ENCODE measurements at regions not wholly inside any gene's neighbourhood (a gene's known extent, or its start where the extent isn't known, plus 50 kb on each side); places are given as distances from the start of the nearest gene placed in this dataset.
"Not testable (repeated sequence)": the region's sequence is repeated elsewhere in the genome, so short reads cannot be mapped to it uniquely, and the experiment has no call there.

DNA sequence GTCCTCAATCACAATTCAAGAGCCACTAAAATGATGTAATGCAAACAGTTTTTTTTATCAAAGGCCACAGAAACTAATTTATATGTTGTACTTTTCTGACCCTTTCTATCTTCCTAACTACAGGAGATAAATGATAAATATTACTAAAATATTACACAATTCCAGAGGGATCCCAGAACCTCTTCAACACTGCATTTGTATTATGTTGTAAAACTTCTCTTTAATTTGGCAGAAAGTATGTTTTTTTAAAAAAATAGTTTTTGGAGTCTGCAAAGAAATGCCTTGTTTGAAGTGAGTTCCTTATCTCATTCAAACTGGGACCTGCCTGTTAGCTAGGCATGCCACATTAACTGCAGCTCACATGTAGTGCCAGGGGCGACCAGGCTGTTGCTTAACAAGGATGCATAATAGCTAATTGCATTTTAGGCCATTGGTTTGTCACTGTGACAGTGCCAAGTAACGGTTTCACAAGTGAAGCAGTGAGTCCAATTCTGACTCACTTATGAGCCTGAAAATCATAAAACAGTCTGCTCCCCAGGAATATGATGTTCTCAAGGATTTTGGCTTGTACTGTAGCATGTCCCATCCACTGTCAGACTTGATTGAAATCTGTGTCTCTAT lies 266.9 kb downstream of the KTN1 start:
- no peak for DNase-seq (ENCODE audit: low read depth in 2 of 2)

DNA sequence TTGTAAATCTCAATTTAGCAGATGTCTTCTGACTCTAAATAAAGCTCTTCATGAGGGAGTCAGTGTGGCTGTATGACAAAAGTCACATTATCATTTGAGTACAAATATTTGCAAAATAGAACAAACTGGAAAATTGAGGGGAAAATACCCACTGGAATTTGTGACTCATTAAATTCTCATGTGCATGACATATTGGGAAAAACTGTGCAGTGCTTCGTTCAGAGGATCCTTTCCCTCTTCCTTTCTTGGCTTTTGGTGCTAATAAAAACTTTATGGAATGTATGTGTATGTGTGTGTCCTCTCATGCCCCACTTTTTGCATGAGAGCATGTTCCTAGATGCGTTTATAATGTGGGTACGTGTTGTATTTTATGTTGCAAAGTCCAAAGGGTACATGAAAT lies 267.8 kb downstream of the KTN1 start:
- DNase-seq (ENCODE audit: low read depth in 2 of 2): no peak

DNA sequence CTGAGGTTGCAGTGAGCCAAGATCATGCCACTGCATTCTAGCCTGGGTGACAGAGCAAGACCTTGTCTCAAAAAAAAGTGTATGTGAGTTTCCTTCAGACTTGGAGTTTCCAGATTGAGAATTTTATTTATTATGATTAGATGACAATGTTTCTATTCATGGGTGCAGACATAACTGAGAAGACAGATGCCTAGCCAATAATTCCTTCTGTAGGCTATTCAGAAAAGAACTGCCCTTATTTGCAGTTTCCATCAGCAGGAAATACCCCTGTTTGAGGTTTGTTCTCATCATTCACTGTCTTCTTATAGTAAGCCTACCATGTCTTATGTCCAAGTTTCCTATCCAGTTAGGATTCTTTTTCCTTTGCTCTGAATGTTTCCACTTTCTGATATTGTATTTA lies 269.0 kb downstream of the KTN1 start:
- DNase-seq (ENCODE audit: low read depth in 2 of 2): no peak

DNA sequence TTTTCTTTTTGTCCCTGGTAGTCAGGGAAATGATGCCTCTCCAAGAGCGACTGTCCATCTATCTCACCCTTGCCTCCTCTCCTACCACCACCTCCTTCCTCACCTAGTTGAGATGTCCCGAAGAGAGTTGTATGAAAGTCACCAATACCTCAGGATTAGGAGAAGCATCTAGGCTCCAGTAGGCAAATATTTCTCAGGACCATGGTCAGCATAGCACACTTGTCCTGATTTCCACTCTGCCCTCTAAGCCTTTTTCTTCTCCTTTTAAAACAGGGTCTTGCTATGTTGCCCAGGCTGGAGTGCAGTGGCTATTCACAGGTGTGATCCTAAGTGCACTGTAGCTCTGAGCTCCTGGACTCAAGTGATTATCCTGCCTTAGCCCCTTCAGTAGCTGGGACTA lies 268.4 kb upstream of the PELI2 start:
- no peak for DNase-seq (ENCODE audit: low read depth in 2 of 2)

DNA sequence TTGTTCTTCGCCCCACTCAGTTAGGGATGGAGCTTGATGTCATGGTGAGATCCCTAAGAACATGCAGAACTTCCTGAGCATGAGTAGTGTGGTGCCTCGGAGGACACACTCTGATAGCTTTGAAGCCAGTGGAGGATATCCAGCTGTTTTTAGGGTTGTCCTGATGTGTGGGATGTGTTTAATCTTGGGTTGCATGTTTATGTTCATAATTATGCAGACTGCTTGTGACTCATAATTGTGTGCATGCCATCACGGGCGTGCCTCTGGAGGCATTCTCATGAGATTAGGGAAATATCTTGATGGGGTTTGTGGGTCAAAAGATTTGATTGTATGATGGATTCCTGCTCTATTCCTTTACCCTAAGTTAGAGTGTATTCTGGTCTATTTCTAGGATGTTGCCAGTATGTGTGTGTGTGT lies 267.4 kb upstream of the PELI2 start:
- DNase-seq (ENCODE audit: low read depth in 2 of 2): no peak

DNA sequence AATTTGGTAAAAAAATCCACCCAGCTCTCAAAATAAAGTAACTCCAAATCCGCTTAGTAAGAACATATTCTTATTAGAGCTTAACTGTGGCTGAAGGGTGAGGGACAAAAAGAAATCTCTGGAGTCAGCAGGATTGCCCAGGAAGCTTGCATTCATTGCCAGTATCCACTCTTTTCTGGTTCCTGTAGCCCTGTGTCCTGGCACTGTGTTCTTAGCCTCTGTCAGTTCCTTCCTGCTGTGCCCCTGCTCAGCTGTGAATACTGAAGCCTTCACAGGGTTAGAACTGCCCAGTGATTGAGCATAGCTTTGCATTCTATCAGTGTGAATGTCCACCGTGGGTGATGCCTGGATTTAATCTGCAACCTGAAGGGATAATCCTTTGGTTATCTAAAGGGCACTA lies 266.9 kb upstream of the PELI2 start:
- no peak for DNase-seq (ENCODE audit: low read depth in 2 of 2)

DNA sequence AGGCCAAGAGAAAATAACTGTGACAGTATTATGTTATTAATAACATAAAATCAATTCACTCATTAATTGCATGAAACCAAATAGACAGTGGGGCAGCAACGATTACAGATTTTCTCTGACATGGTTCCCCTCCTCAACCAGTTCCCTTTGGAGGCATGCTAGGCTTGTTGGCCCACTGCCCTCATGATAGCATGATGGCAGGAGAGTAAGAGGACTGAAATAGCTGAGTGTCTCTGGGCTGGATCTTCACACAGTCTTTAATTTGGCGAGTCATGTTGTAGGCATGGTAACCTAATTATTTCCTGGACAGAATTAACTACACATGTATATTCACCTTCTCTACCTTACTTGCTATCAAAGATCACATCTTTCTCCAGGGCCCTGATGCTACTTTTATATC lies 266.2 kb upstream of the PELI2 start:
- DNase-seq (ENCODE audit: low read depth in 2 of 2): no peak

DNA sequence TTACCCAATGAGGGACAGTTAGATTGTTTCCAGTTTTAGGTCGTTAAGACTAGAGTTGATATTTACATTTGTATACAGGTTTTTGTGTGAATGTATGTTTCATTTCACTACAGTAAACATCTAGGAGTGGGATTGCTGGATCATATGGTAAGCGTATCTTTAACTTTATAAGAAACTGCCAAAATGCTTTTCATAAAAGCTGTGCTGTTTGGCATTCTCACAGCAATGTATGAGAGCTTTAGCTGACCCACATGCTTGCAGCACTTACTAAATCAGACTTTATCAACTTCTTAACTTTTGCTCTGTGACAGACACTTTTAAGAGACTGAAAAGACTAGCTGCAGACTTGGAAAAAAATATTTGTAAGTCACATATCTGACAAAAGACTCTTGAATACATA lies 262.5 kb upstream of the PELI2 start:
- no peak for DNase-seq (ENCODE audit: low read depth in 2 of 2)

DNA sequence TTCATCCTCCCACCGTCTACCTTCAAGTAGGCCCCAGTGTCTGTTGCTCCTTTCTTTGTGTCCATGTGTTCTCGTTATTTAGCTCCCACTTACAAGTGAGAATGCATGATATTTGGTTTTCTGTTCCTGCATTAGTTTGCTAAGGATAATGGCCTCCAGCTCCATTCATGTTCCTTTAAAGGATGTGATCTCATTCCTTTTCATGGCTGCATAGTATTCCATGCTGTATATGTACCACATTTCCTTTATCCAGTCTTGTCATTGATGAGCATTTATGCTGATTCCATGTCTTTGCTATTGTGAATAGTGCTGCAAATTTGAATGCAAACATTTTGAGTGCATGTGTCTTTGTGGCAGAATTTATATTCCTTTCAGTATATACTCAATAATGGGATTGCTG lies 259.6 kb upstream of the PELI2 start:
- no peak for DNase-seq (ENCODE audit: low read depth in 2 of 2)

DNA sequence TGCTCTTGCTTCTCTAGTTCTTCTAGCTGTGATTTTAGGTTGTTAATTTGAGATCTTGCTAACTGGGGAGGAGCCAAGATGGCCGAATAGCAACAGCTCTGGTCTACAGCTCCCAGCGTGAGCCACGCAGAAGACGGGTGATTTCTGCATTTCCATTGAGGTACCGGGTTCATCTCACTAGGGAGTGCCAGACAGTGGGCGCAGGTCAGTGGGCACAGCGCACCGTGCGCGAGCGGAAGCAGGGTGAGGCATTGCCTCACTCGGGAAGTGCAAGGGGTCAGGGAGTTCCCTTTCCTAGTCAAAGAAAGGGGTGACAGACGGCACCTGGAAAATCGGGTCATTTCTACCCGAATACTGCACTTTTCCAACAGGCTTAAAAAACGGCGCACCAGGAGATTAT lies 256.6 kb upstream of the PELI2 start:
- DNase-seq (ENCODE audit: low read depth in 2 of 2): not testable (repeated sequence)

DNA sequence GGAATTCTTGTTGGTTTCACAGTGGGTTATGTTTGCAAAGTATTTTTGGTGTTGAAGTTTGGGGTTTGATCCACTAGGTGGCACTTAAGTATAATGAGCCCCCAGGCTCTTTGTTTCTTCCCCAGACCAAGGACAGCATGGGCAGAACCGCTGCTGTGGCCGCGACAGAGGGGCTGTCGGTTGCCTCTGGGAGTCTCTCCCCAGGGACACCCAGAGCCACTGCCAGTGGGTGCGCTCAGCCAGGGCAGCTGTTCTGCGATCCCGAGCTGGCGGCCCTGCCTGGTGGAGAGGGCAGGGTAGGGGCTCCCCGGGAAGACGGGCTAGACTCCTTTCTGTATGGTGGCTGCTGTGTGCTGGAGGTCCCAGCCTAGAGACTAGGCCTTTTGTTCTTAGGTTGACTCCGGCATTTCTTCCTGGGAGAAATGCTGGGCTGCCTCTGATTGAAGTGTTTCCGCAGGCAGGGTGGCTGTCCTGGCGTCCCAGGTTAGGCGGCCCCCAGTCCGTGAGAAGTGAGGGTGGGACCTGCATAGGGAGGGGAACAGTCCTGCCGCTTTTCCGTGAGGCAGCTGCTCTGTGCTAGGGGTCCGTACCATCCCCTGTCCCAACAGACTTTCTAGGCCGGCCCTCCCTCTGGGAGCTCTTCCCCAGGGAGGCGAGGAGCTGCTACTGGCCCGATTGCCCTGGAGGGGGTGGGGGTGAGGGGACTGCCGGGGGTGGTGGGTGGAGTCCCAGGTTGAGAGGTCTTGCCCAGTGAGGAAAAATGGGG lies 253.1 kb upstream of the PELI2 start:
- no peak for DNase-seq (ENCODE audit: low read depth in 2 of 2)

DNA sequence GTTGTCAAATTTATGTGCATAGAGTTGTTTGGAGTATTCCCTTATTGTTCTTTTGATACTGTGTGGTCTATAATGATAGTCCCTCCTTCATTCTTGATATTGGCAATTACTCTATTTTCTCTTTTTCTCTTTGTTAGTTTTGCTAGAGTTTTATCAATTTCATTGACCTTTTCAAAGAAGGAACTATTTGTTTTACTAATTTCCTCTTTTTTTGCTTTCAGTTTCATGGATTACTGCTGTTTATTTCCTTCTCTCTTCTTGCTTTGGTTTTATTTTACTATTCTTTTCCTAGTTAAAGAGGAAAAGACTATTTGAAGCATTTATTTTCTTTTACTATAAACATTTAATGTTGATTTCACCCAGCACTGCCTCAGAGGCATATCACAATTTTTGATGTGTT lies 250.9 kb upstream of the PELI2 start:
- DNase-seq (ENCODE audit: low read depth in 2 of 2): no peak

DNA sequence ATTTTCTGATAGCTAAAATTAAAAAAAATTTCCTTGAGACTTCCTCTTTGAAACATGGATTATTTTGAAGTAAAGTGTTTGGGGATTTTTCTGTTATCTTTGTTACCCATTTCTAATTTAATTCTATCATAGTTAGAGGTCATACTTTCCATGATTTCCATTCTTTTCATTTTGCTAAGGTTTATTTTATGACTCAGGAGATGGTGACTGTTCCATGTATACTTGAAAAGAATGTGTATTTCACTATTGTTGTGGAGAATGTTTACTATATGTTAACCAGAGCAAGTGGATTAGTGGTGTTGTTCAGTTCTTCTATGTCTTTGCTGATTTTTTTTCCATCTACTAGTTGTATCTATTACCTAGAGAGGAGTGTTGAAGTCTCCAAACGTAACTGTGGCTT lies 250.5 kb upstream of the PELI2 start:
- DNase-seq (ENCODE audit: low read depth in 2 of 2): no peak

DNA sequence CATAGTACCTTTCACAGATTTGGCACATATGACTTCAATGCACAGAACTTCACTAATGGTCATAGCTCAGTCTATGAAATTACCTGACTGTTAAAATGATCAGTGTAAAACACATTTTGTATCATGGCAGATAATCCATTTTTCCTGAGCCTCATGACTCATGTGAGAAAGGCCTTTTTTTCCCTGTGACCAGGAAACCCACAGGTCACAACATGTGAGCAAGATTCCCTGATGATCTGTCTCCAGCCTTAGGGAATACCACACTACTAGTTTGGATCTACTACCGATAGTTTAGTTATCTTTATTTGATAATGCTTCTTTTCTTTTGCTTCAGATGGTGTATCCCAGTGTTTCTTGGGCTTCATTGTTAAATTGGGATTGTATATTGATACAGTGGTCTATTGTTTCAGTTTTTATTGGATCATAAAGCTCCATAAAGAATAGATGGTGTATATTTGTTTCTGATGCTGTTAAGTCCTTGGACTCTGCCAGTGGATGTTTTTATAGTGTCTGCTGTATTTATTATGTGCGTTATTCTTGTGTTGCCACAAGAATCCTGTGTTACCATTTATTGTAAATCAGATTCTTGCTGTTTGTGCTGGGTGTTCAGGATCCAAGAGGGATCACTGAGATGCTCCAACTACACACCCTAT lies 248.7 kb upstream of the PELI2 start:
- DNase-seq (ENCODE audit: low read depth in 2 of 2): no peak

DNA sequence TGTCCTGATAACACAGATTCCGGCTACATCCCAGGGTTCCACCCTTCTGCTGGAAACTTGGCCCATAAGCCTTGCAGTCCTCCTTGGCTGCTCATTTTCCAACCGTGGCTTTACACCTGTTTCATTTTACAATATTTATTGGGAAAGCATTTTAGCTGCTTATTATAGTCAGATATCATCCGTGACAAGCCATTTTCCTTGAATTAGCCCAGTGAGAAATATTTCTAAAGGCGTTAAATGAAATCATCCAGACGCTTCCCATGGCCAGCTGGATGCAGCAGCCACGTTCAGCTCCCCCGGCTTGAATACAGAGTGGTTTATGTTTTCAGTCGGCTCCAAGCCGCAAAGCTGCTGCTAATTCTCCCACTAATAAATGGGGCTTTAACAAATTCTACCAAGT lies 245.0 kb upstream of the PELI2 start:
- no peak for DNase-seq (ENCODE audit: low read depth in 2 of 2)

DNA sequence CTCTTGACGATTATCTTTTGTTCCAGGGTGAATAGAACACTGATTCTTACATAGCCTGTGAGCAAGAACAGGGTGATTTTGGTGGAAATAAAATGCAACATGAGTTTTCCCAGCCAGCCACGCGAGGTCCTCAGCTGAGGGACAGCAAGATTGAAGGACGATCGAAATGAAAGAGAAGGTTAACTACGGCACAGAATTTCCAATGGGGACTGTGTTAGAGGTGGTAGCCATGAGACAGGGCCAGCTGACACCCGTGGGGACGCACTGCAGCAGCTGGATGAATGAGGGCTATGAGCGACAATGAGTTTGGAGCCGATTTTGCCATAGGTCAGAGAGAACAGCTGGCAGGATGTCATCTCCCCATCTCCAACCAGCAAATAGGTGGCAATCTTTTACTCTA lies 243.4 kb upstream of the PELI2 start:
- no peak for DNase-seq (ENCODE audit: low read depth in 2 of 2)

DNA sequence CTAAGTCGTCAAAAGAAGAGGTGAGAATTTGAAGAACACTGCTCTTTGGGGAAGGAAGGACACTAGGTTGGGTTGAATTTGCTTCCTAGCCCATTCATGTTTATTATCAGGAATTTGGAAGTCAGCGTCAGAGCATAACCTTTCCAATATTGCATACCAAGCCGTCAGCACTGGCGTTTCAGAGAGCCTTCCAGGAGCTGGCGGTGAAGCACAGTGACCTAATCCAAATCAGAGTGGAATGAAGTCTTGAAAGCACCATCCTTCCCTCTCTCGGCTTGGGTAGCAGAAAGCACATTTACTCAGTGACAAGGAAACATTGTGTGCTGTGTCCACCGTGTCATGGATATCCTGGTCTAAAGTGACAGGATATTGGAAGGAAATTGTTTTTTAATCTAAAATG lies 240.3 kb upstream of the PELI2 start:
- no peak for DNase-seq (ENCODE audit: low read depth in 2 of 2)

DNA sequence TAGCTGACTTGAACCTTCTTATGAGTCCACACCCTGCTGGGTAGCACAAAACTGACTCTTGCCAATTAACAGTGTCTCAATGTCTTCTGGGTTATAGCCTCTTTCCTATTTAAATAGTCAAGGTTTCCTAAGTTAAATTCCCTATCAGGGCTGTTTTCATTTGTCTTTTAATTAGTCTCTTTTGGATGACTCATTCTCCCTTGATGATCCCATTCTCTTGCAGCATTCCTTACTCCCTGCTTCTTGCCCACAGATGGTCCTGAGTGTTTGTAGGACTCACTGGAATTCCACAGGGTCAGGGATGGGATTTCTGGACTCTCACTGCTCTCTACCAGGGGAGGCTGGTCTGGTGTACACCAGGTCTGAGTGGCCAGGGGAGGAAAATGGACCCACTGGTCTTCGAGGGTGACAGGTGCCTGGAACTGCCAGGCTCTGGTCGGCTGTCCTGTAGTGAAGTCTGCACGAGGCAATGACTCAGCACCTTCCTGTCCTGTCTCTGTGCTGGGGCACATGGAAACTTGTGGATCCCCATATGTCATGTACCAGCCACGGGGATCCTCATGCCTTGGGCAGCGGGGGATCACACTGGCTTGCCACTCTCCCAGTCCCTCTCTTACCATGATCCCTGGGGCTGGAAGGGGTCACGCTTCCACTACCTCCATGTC lies 236.5 kb upstream of the PELI2 start:
- DNase-seq (ENCODE audit: low read depth in 2 of 2): no peak

DNA sequence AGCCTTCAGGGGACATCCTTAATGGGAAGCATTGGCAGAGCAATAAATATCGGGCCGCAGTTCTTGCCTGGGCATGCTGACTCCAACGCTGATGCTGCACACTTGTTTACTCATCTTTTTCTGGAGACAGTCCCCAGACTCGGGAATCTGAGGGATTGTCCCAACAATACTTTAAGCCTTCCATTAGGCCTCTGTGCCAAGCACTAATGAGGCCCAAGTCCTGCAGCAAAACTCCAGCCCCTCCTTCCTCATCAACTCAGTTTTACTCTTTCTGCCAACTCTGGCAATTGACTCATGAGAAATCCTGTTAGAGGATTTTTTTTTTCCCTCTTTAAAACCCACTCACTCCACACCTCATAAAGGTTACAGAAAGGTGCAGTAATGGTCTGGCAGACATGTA lies 233.4 kb upstream of the PELI2 start:
- no peak for DNase-seq (ENCODE audit: low read depth in 2 of 2)

DNA sequence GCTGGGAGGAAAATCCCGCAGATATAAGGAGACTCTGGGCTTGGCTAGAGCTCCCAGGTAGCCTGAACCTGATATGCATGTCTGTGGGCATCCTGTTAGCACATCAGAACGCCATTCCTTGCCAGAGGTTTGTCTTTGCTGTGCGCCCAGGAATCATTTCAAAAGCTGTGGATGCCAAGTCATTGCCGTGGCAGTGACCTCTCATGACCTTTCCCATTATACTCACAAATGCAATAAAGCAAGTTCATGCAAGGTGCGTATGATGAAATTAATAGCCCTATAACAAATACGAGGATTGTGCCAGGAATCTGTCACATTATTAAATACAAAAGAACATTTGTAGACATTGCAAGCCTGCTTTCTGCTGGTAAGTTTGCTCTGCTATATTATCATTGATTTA lies 229.1 kb upstream of the PELI2 start:
- no peak for DNase-seq (ENCODE audit: low read depth in 2 of 2)

DNA sequence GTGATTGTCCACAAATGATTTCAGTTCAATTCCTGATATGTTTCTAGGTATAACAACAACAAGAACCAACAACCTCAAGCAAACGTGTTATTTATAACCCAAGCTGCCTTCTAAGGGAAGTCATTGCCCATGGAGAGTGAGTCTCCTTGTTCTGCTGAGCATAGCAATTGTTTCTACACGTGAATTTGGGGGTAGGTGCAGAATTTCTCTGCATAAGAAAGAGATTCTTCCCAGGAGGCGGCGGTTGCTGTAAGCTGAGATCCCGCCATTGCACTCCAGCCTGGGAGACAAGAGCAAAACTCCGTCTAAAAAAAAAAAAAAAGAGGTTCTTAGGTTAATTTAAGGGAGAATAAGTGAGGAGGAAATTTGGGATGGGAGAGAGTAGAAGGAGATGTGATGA lies 226.5 kb upstream of the PELI2 start:
- no peak for DNase-seq (ENCODE audit: low read depth in 2 of 2)

DNA sequence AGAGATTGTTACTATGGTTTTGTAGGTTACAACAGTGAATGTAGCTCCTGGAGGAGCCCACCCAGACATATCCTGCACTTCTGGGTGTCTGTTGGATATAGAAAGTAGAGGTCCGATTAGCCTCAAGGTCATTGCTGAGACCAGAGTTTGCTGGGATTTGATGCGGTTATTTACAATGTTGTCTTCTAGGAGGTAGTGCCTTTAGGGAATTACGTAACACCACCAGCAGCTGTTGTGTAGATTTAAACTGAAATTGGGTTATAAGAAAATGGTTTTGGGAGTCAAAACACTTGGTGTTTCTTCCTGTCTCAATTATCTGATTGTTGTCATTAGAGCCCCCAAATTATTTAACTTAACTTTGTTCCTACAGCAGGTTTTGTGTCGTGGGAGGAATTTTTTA lies 225.3 kb upstream of the PELI2 start:
- DNase-seq (ENCODE audit: low read depth in 2 of 2): no peak

DNA sequence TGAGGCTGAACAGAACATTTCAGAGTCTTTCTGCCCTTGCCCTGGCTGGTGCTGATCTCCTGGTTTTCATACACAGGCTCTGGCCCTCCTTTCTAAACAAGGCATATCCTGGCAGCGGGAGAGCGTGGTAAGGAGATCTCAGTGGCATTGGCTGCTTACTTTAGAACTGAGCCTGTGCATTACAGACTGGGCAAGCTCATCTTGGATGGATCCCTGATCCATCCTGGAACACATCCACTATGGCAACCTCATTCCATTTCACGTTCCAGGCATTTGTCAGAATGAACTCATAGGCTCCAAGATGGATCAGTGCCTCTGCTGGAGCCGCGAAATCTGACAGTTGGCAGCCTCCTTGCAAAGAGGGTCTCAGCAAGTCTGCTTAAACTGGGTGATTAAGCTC lies 224.5 kb upstream of the PELI2 start:
- no peak for DNase-seq (ENCODE audit: low read depth in 2 of 2)

Measured in stimulated activated CD4-positive, alpha-beta T cell treated with anti-CD3 and anti-CD28 coated beads, Interleukin-12 subunit alpha, Interleukin-12 subunit beta, amount 100 ng/mL, for 24 hours (primary cell).